Cardiac fibroblast (primary cell): ENCODE measurements at regions not wholly inside any gene's neighbourhood (a gene's known extent, or its start where the extent isn't known, plus 50 kb on each side); places are given as distances from the start of the nearest gene placed in this dataset.

Experiments used
- DNase-seq, 2 donors: peaks; one replicate each; pipeline versions ENCODE4 v3.0.0 to v3.0.0-alpha.2; 2010; ENCODE audit warnings: low read depth in 2 of 2
- H3K4me3 ChIP-seq, 2 donors: replicated peaks in 1 of 2; 1 replicate in 1 of 2; 2 replicates in 1 of 2; pipeline ENCODE4 v1.5.1; 2011; ENCODE audit warnings: low read depth in 2 of 2, low read length in 2 of 2, mild to moderate bottlenecking in 2 of 2, moderate library complexity in 1 of 2
- CTCF ChIP-seq: IDR thresholded peaks from one replicate; pipeline ENCODE4 v1.5.1; 2011; ENCODE audit warnings: low read depth, mild to moderate bottlenecking, low read length, inconsistent platforms

- no peak for DNase-seq
- no peak overlapping the region for H3K4me3 ChIP-seq
- TF ChIP-seq CTCF, result no peak
Observed at GRCh38 chr5:3891113-3891512, 295.5 kb downstream of the IRX1 start.

DNA sequence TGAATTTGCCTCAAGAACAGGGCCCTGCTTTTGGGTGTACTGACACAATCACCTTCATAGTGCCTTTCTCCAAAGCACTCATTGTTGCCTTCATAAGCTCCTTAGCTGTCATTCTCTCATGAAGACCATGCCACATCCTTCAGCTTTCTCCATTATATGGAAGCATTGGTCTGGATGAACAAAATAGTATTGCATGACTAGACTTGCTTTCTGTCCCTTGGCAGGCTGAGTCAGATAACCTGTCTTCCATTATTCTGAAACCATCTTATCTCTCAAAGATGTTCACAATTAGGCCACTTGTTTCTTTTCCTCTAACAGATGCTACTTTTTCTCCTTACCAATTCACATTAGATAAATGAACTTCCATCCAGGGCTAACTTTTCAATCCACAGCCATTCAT lies 297.9 kb downstream of the IRX1 start:
- no peak for DNase-seq
- H3K4me3 ChIP-seq, result no peak overlapping the region
- TF ChIP-seq CTCF, result no peak

DNA sequence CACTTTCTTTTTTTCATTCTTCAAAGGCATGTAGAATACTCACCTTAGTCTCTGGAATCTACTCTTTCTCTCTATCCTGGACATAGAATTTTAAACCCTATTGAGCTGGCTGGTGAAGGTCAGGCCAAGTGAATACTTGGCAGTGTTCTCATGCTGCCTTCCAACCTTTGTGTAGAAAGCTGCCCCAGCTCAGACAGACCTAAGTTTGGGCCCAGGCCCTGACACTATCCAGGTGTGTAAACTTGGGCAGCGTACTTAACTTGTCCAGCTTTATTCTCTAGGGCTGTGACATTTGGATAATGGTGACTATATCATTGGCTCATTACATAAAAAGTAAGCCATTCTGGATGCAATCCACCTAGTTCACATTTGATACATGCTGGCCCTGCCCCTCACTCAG lies 298.3 kb downstream of the IRX1 start:
- no peak for DNase-seq
- TF ChIP-seq CTCF, result no peak
- H3K4me3 ChIP-seq, result no peak overlapping the region

DNA sequence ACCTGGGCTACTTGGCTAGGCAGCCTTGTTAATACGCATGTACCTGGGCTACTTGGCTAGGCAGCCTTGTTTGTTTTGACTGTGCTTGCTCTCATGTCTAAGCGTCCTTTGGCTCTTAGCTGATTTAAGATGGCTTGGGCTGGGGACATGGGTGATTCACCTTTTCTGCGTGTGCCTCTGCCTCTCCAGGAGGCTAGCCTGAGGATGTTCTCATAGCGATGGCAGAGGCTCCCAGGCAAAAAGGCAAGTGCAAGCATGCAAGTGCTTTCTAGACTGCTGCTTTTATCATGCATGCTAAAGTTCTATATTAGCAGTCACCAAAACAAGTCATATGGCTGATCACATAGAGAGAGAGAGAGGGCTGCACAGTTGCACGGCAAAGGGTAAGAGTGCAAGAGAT lies 300.5 kb downstream of the IRX1 start:
- no peak for TF ChIP-seq CTCF
- H3K4me3 ChIP-seq, result no peak overlapping the region
- DNase-seq, result no peak

DNA sequence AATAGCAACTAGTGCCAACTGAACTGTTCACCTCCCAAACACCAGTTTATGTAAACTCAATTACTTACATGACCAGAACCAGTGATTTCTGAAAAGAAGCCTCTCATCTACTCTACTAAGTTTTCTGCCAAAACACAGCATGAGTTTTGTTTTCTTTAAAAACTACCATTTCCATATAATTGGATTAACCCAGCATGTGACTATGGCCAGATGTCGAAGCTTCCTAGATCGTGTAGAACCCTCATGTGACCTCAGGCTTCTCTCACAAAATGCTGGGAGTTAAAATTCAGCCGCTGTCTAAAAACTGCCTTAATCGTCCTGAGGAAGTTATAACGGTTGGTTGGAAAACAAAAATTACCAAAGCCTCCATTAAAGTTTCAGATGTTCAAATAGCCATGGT lies 303.5 kb downstream of the IRX1 start:
- no peak for DNase-seq
- no peak overlapping the region for H3K4me3 ChIP-seq
- TF ChIP-seq CTCF, result no peak

GRCh38 chr5:3904584-3904983 lies 309.0 kb downstream of the IRX1 start:
- no peak for TF ChIP-seq CTCF
- no peak for DNase-seq
- no peak overlapping the region for H3K4me3 ChIP-seq

DNA sequence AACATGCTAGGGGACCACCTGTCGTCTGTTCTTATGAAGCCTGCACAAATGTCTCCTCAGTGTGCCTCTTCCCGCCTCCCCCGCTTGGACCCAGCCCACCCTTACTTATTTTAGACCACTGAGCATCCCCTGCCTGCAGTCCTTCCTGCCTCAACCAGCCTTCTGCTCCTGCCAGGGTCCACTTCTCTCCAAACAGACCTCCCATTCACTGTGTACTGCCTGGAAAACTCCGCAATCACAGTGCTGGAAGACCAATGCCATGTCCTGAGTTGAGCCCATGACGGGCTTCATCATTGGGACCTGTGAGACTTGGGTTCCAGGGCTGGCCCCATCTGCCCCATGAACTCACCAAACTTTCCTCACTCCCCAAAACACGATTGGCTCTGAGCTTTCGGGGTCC lies 309.4 kb downstream of the IRX1 start:
- no peak overlapping the region for H3K4me3 ChIP-seq
- TF ChIP-seq CTCF, result no peak
- DNase-seq, result no peak
